ENCODE measurements at regions not wholly inside any gene's neighbourhood (a gene's known extent, or its start where the extent isn't known, plus 50 kb on each side); places are given as distances from the start of the nearest gene placed in this dataset.
"Not testable (repeated sequence)": the region's sequence is repeated elsewhere in the genome, so short reads cannot be mapped to it uniquely, and the experiment has no call there.

DNA sequence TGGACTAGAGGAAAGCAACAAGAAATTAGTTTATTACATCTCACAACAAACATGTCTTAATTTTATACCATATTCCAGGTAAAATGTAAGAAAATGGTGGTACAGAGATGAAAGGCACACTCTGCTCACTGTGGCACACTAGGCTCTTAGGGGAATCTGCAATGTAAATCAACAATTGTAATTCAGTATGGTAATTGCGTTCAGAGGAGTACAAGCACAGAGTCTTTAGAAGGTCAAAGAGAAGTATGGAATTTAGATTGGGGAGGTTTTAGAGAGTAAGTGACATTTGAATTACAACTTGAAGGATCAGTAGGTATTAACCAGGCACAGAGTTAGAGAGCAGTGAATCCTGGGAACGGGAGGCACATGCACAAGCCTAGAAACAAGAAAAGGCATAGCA is 694.0 kb upstream of the USP15 start:
- Histone ChIP-seq H3K27me3 (replicated peaks; ENCODE audit: control insufficient read depth, insufficient read depth, low read length) (no peaks in the 10 kb centered on the region), H3K9ac (ENCODE audit: low read length) (no peak overlapping the region), H3K4me1 (ENCODE audit: control insufficient read depth, insufficient read depth, low read length) (no peaks in the 10 kb centered on the region), H3K9me3 (ENCODE audit: control insufficient read depth, low read length) (no peaks in the 10 kb centered on the region), H3K36me3 (ENCODE audit: control insufficient read depth, insufficient read depth, low read length, severe bottlenecking) (no peaks in the 10 kb centered on the region), H3K4me3 (ENCODE audit: low read length) (no peak overlapping the region)
- DNase-seq (ENCODE audit: low read depth), result no peak

DNA sequence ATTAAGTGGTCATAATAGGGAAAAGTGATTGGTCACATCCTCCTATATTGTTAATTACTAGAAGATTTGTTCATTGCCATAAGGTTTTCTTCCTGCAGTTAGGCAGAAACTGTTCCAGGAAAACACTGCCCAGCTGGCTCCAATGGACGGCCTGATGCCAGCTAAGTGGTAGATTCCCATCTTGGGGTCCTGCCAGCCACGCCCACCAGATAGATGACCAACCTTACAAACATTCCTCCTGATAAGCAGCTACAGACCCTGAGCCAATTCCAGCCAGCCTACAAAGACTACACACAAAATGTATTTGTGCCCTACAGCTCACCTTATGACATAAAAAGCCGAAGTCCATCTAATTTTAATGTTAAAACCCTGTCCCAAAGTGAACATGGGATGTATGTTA is 685.9 kb upstream of the USP15 start:
- H3K4me3 ChIP-seq (ENCODE audit: low read length), result no peak overlapping the region
- DNase-seq (ENCODE audit: low read depth), result no peak
- no peaks in the 10 kb centered on the region for H3K27me3 ChIP-seq (replicated peaks; ENCODE audit: control insufficient read depth, insufficient read depth, low read length)
- H3K36me3 ChIP-seq (ENCODE audit: control insufficient read depth, insufficient read depth, low read length, severe bottlenecking), result no peaks in the 10 kb centered on the region
- no peaks in the 10 kb centered on the region for H3K4me1 ChIP-seq (ENCODE audit: control insufficient read depth, insufficient read depth, low read length)
- no peaks in the 10 kb centered on the region for H3K9me3 ChIP-seq (ENCODE audit: control insufficient read depth, low read length)
- no peak overlapping the region for H3K9ac ChIP-seq (ENCODE audit: low read length)

- Histone ChIP-seq H3K4me3 (ENCODE audit: low read length) (no peak overlapping the region), H3K9me3 (ENCODE audit: control insufficient read depth, low read length) (peaks cover 6% of the 10 kb centered on the region), H3K36me3 (ENCODE audit: control insufficient read depth, insufficient read depth, low read length, severe bottlenecking) (no peaks in the 10 kb centered on the region), H3K4me1 (ENCODE audit: control insufficient read depth, insufficient read depth, low read length) (no peaks in the 10 kb centered on the region), H3K9ac (ENCODE audit: low read length) (no peak overlapping the region), H3K27me3 (replicated peaks; ENCODE audit: control insufficient read depth, insufficient read depth, low read length) (no peaks in the 10 kb centered on the region)
- no peak for DNase-seq (ENCODE audit: low read depth)
Observed at GRCh38 chr12:61584943-61585342, 675.3 kb upstream of the USP15 start.

- H3K4me1 ChIP-seq (ENCODE audit: control insufficient read depth, insufficient read depth, low read length); H3K4me3 ChIP-seq (ENCODE audit: low read length); H3K27me3 ChIP-seq (replicated peaks; ENCODE audit: control insufficient read depth, insufficient read depth, low read length); H3K9ac ChIP-seq (ENCODE audit: low read length); H3K36me3 ChIP-seq (ENCODE audit: control insufficient read depth, insufficient read depth, low read length, severe bottlenecking); H3K9me3 ChIP-seq (ENCODE audit: control insufficient read depth, low read length); DNase-seq (ENCODE audit: low read depth): not testable (repeated sequence)
Observed at GRCh38 chr12:61590864-61591263, 669.3 kb upstream of the USP15 start.

- Histone ChIP-seq H3K4me1 (ENCODE audit: control insufficient read depth, insufficient read depth, low read length) (no peaks in the 10 kb centered on the region), H3K9me3 (ENCODE audit: control insufficient read depth, low read length) (peaks cover 4% of the 10 kb centered on the region), H3K9ac (ENCODE audit: low read length) (no peak overlapping the region), H3K27me3 (replicated peaks; ENCODE audit: control insufficient read depth, insufficient read depth, low read length) (no peaks in the 10 kb centered on the region), H3K36me3 (ENCODE audit: control insufficient read depth, insufficient read depth, low read length, severe bottlenecking) (no peaks in the 10 kb centered on the region), H3K4me3 (ENCODE audit: low read length) (no peak overlapping the region)
- no peak for DNase-seq (ENCODE audit: low read depth)
Observed at GRCh38 chr12:61610143-61610542, 650.1 kb upstream of the USP15 start.

GRCh38 chr12:61629702-61630101 is 630.5 kb upstream of the USP15 start:
- DNase-seq (ENCODE audit: low read depth), result no peak

DNA sequence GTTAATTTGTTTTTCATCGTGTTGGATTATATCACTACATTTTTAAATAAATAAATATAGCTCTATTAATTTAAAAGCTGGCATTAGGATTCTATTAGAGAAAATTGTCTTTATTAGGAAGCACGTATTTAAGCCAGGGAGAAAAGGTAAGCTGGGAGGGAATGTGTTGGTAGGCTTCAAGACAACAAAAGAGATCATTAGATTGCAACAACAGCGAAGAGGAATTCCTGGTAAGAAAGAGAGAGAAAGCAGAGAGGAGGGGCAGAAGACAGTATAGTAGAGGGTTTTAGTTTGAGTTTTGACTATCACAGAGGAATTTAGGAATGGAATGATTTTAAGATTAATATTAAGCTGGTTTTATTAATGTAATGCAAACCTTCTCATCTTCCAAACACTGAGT is 613.6 kb upstream of the USP15 start:
- Histone ChIP-seq H3K9ac (ENCODE audit: low read length) (no peak overlapping the region), H3K27me3 (replicated peaks; ENCODE audit: control insufficient read depth, insufficient read depth, low read length) (no peaks in the 10 kb centered on the region), H3K36me3 (ENCODE audit: control insufficient read depth, insufficient read depth, low read length, severe bottlenecking) (no peaks in the 10 kb centered on the region), H3K4me3 (ENCODE audit: low read length) (no peak overlapping the region), H3K4me1 (ENCODE audit: control insufficient read depth, insufficient read depth, low read length) (no peaks in the 10 kb centered on the region), H3K9me3 (ENCODE audit: control insufficient read depth, low read length) (no peaks in the 10 kb centered on the region)
- no peak for DNase-seq (ENCODE audit: low read depth)

More at GRCh38 chr12:61629702-61630101, 630.5 kb upstream of the USP15 start:
- Histone ChIP-seq H3K4me1 (ENCODE audit: control insufficient read depth, insufficient read depth, low read length) (no peaks in the 10 kb centered on the region), H3K4me3 (ENCODE audit: low read length) (no peak overlapping the region), H3K36me3 (ENCODE audit: control insufficient read depth, insufficient read depth, low read length, severe bottlenecking) (no peaks in the 10 kb centered on the region), H3K27me3 (replicated peaks; ENCODE audit: control insufficient read depth, insufficient read depth, low read length) (no peaks in the 10 kb centered on the region), H3K9ac (ENCODE audit: low read length) (no peak overlapping the region), H3K9me3 (ENCODE audit: control insufficient read depth, low read length) (peaks cover 4% of the 10 kb centered on the region)

- no peaks in the 10 kb centered on the region for H3K9me3 ChIP-seq (ENCODE audit: control insufficient read depth, low read length)
Observed at GRCh38 chr12:61647566-61647965, 612.6 kb upstream of the USP15 start.

DNA sequence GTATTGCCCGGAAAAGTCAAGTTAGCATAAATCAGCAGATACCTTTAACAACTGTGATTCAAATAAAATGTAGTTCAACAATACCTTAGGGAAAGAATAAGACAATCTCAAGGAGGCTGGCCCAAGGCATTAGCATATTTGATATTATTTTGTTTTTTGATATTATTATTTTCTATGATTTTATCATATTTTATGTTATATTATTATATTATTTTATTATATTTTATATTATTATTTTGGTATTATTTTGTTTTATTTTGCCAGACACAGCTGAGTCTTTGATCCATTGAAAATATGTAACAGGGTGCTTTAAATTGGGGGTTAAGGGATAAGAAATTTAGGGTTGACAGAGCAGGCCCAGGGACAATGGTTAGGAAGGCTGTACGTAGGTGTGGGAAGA is 607.9 kb upstream of the USP15 start:
- Histone ChIP-seq H3K27me3 (replicated peaks; ENCODE audit: control insufficient read depth, insufficient read depth, low read length) (no peaks in the 10 kb centered on the region), H3K4me1 (ENCODE audit: control insufficient read depth, insufficient read depth, low read length) (no peaks in the 10 kb centered on the region), H3K36me3 (ENCODE audit: control insufficient read depth, insufficient read depth, low read length, severe bottlenecking) (no peaks in the 10 kb centered on the region), H3K9me3 (ENCODE audit: control insufficient read depth, low read length) (no peaks in the 10 kb centered on the region), H3K9ac (ENCODE audit: low read length) (no peak overlapping the region), H3K4me3 (ENCODE audit: low read length) (no peak overlapping the region)
- no peak for DNase-seq (ENCODE audit: low read depth)

More at GRCh38 chr12:61647566-61647965, 612.6 kb upstream of the USP15 start:
- no peak for DNase-seq (ENCODE audit: low read depth)
- H3K4me1 ChIP-seq (ENCODE audit: control insufficient read depth, insufficient read depth, low read length), result no peaks in the 10 kb centered on the region
- H3K9ac ChIP-seq (ENCODE audit: low read length), result no peak overlapping the region
- H3K4me3 ChIP-seq (ENCODE audit: low read length), result no peak overlapping the region
- no peaks in the 10 kb centered on the region for H3K36me3 ChIP-seq (ENCODE audit: control insufficient read depth, insufficient read depth, low read length, severe bottlenecking)
- H3K27me3 ChIP-seq (replicated peaks; ENCODE audit: control insufficient read depth, insufficient read depth, low read length), result no peaks in the 10 kb centered on the region

DNA sequence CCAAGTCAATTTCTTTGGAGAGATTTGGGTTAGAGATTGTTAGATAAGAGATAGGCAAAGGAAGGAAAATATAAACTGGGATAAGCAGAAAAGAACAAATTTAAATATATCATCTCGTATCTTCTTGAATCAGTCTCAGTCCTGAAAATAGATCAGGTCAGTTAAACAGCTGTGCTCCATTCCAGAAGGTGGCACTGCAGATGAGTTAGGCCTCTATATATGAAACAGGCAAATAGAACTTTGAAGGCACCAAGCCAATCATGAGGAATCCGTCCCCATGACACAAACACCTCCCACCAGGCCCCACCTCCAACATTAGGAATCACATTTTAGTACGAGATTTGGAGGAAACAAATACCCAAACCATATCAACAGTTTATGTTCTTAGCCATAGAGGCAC is 605.5 kb upstream of the USP15 start:
- Histone ChIP-seq H3K4me3 (ENCODE audit: low read length) (no peak overlapping the region), H3K9me3 (ENCODE audit: control insufficient read depth, low read length) (no peaks in the 10 kb centered on the region), H3K4me1 (ENCODE audit: control insufficient read depth, insufficient read depth, low read length) (no peaks in the 10 kb centered on the region), H3K36me3 (ENCODE audit: control insufficient read depth, insufficient read depth, low read length, severe bottlenecking) (no peaks in the 10 kb centered on the region), H3K9ac (ENCODE audit: low read length) (no peak overlapping the region), H3K27me3 (replicated peaks; ENCODE audit: control insufficient read depth, insufficient read depth, low read length) (no peaks in the 10 kb centered on the region)
- no peak for DNase-seq (ENCODE audit: low read depth)

DNA sequence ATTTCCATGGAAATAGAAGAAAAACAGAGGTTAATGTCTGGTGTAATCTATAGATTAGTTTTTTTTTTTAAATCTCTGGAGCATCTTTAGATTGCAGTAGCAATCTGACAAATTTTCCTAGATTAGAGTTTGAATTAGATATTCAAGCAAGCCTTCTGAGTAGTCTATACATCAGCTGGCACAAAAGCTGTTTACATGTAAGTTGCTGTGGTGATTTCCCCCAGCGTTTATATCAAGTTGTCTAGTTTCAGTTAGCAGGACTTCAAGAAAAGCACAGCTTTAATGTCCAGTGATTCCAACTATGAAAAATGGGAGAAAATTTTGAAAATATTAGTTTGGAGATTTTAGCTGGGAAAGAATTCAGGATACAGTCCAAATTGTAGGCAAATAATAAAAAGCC is 605.0 kb upstream of the USP15 start:
- H3K4me3 ChIP-seq (ENCODE audit: low read length), result no peak overlapping the region
- no peak overlapping the region for H3K9ac ChIP-seq (ENCODE audit: low read length)
- no peaks in the 10 kb centered on the region for H3K9me3 ChIP-seq (ENCODE audit: control insufficient read depth, low read length)
- no peaks in the 10 kb centered on the region for H3K36me3 ChIP-seq (ENCODE audit: control insufficient read depth, insufficient read depth, low read length, severe bottlenecking)
- H3K27me3 ChIP-seq (replicated peaks; ENCODE audit: control insufficient read depth, insufficient read depth, low read length), result no peaks in the 10 kb centered on the region
- no peaks in the 10 kb centered on the region for H3K4me1 ChIP-seq (ENCODE audit: control insufficient read depth, insufficient read depth, low read length)
- no peak for DNase-seq (ENCODE audit: low read depth)

DNA sequence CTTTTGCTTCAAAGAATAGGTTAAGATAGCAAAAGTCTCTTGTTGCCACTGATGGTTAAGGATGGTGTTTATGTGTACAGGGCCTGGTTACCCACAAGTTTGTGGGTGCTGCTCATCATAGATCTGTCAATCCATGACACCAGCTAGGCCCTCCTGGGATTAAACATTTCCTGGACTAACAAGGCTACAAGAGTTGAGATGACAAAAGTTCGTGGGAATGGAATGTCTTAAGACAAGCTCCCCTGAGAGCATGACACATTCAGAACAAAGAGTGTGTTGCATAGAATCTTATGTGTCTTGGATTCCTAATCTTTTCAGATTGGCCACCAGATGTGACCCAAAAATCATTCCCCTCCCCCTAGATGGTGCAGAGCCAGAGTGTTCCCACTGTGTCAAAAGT is 592.5 kb upstream of the USP15 start:
- Histone ChIP-seq H3K9me3 (ENCODE audit: control insufficient read depth, low read length) (peaks cover 16% of the 10 kb centered on the region), H3K36me3 (ENCODE audit: control insufficient read depth, insufficient read depth, low read length, severe bottlenecking) (no peaks in the 10 kb centered on the region), H3K4me1 (ENCODE audit: control insufficient read depth, insufficient read depth, low read length) (peaks cover 7% of the 10 kb centered on the region), H3K4me3 (ENCODE audit: low read length) (no peak overlapping the region), H3K9ac (ENCODE audit: low read length) (no peak overlapping the region), H3K27me3 (replicated peaks; ENCODE audit: control insufficient read depth, insufficient read depth, low read length) (no peaks in the 10 kb centered on the region)
- no peak for DNase-seq (ENCODE audit: low read depth)

Data from adipocyte (in vitro differentiated cells).